Endothelial cell of umbilical vein (primary cell): ENCODE measurements at regions not wholly inside any gene's neighbourhood (a gene's known extent, or its start where the extent isn't known, plus 50 kb on each side); places are given as distances from the start of the nearest gene placed in this dataset.

Source experiments
- BruUV-seq: library from RNA; stranded (reverse); fragments of 400-500 nt; replicated peaks from 2 replicates; lab custom pipeline; 2021; lab: Mats Ljungman, UMichigan
- CTCF ChIA-PET: fragments of 300-600, 350-600 bp; sonication (Branson Sonifier 250); formaldehyde crosslinking; loops from one replicate; lab custom pipeline; 2021; ENCODE audit warnings: antibody characterized with exemption, inconsistent platforms; lab: Charles Lee
- POLR2A ChIA-PET: fragments of 300-600, 350-600 bp; sonication (Branson Sonifier 250); formaldehyde crosslinking; loops from one replicate; lab custom pipeline; 2021; ENCODE audit warnings: antibody characterized with exemption, inconsistent platforms; lab: Charles Lee
- DNase-seq: peaks from one replicate; pipeline ENCODE4 v3.0.0-alpha.2; 2011; ENCODE audit warnings: low read depth, low spot score
- FAIRE-seq: peaks from 2 replicates; lab custom pipeline; 2011; peaks lifted over from hg19 to GRCh38; lab: Jason Lieb, UNC
- H2AFZ ChIP-seq: 2 replicates; pipeline ENCODE4 v1.6.0; 2012; ENCODE audit warnings: low read depth, low read length, control low read depth, inconsistent platforms
- H3K27ac ChIP-seq: 2 replicates; pipeline ENCODE4 v1.5.1; 2011; ENCODE audit warnings: low read depth, mild to moderate bottlenecking, control low read depth, low read length, moderate library complexity; ENCODE audit not compliant: insufficient read depth
- H3K27me3 ChIP-seq, 2 experiments: 2 replicates each; pipeline versions ENCODE4 v1.6.0 to v1.6.1; 2011; ENCODE audit warnings: low read length in 2 of 2, mixed read lengths in 1 of 2; ENCODE audit not compliant: control insufficient read depth in 2 of 2, insufficient read depth in 2 of 2
- H3K36me3 ChIP-seq, 2 experiments: 2 replicates in 1 of 2; 3 replicates in 1 of 2; pipeline ENCODE4 v1.5.1; 2011; ENCODE audit warnings: low read length in 2 of 2, mild to moderate bottlenecking in 1 of 2, moderate library complexity in 1 of 2; ENCODE audit not compliant: control insufficient read depth in 2 of 2, insufficient read depth in 2 of 2; ENCODE audit errors: extremely low read depth in 1 of 2
- H3K4me1 ChIP-seq: 3 replicates; pipeline ENCODE4 v1.5.1; 2011; ENCODE audit warnings: mild to moderate bottlenecking, low read length; ENCODE audit not compliant: control insufficient read depth, insufficient read depth; ENCODE audit errors: extremely low read depth
- H3K4me2 ChIP-seq: 2 replicates; pipeline ENCODE4 v1.6.1; 2011; ENCODE audit warnings: low read length, control low read depth, mixed read lengths; ENCODE audit not compliant: insufficient read depth
- H3K4me3 ChIP-seq, 3 experiments: fragments of 200-600 bp in 1 of 3; sonication (generic), shearing (Covaris generic) in 1 of 3; replicated peaks in 1 of 3; 2 replicates each; pipeline ENCODE4 v1.5.1; 2011 to 2016; ENCODE audit warnings: control low read depth in 3 of 3, low read length in 3 of 3, mild to moderate bottlenecking in 2 of 3, inconsistent platforms in 1 of 3, low read depth in 1 of 3, moderate library complexity in 1 of 3; ENCODE audit not compliant: insufficient read depth in 1 of 3
- H3K79me2 ChIP-seq: 2 replicates; pipeline ENCODE4 v1.6.0; 2012; ENCODE audit warnings: low read length, inconsistent platforms; ENCODE audit not compliant: control insufficient read depth, insufficient read depth
- H3K9ac ChIP-seq: replicated peaks from 2 replicates; pipeline ENCODE3; 2011; ENCODE audit warnings: low read length, control low read depth; ENCODE audit not compliant: insufficient read depth; ENCODE audit errors: extremely low read depth
- H3K9me1 ChIP-seq: replicated peaks from 3 replicates; pipeline ENCODE4 v1.6.0; 2011; ENCODE audit warnings: mild to moderate bottlenecking, low read length; ENCODE audit not compliant: control insufficient read depth, insufficient read depth; ENCODE audit errors: extremely low read depth
- H3K9me3 ChIP-seq: replicated peaks from 2 replicates; pipeline ENCODE4 v1.5.1; 2012; ENCODE audit warnings: low read length, inconsistent platforms; ENCODE audit not compliant: control insufficient read depth, insufficient read depth
- H4K20me1 ChIP-seq: replicated peaks from 2 replicates; pipeline ENCODE3; 2011; ENCODE audit warnings: mild to moderate bottlenecking, low read length; ENCODE audit not compliant: control insufficient read depth, insufficient read depth; ENCODE audit errors: extremely low read depth
- CTCF ChIP-seq, 2 donors: IDR thresholded peaks; 1 replicate in 1 of 2; 2 replicates in 1 of 2; pipeline ENCODE4 v1.5.1; 2011; ENCODE audit warnings: low read length in 2 of 2, mild to moderate bottlenecking in 2 of 2, moderate library complexity in 2 of 2, control low read depth in 1 of 2, inconsistent platforms in 1 of 2, low read depth in 1 of 2; ENCODE audit not compliant: insufficient read depth in 1 of 2; ENCODE audit errors: extremely low read depth in 1 of 2
- EZH2 ChIP-seq: IDR thresholded peaks from 2 replicates; pipeline ENCODE4 v1.6.1; 2012; ENCODE audit warnings: borderline replicate concordance, low read depth, mild to moderate bottlenecking, moderate library complexity, low read length, inconsistent platforms; ENCODE audit not compliant: severe bottlenecking
- FOS ChIP-seq: IDR thresholded peaks from 2 replicates; pipeline ENCODE4 v1.6.1; 2011; ENCODE audit warnings: mild to moderate bottlenecking, low read length, moderate library complexity, borderline replicate concordance; ENCODE audit not compliant: insufficient read depth
- GATA2 ChIP-seq: IDR thresholded peaks from 2 replicates; pipeline ENCODE4 v1.7.0; 2011; ENCODE audit warnings: low read depth, mild to moderate bottlenecking, moderate library complexity, mixed read lengths, low read length; ENCODE audit not compliant: insufficient read length, insufficient read depth
- JUN ChIP-seq: IDR thresholded peaks from 2 replicates; pipeline ENCODE4 v1.6.1; 2011; ENCODE audit warnings: borderline replicate concordance, low read depth; ENCODE audit not compliant: insufficient read length, insufficient read depth
- MAX ChIP-seq: IDR thresholded peaks from 2 replicates; pipeline ENCODE4 v1.6.1; 2011; ENCODE audit not compliant: insufficient read depth, insufficient read length
- MYC ChIP-seq: IDR thresholded peaks from one replicate; pipeline ENCODE4 v1.6.1; 2011; ENCODE audit warnings: mild to moderate bottlenecking, low read depth, low read length
- POLR2A ChIP-seq: IDR thresholded peaks from 2 replicates; pipeline ENCODE4 v1.6.1; 2012; ENCODE audit warnings: low read depth, mild to moderate bottlenecking, control low read depth, low read length
- POLR2AphosphoS5 ChIP-seq: IDR thresholded peaks from 2 replicates; pipeline ENCODE4 v1.6.1; 2012; ENCODE audit warnings: low read depth, mild to moderate bottlenecking, control low read depth, low read length, moderate library complexity; ENCODE audit not compliant: insufficient read depth
- dilution Hi-C: fragments of 300-500 bp; cut with MboI; formaldehyde crosslinking; loops from one replicate; pipeline ENCODE4 v1.15.0; 2019; ENCODE audit warnings: low sequenced_read_pairs; ENCODE audit not compliant: extremely low pct_ligation_motif_present
- intact Hi-C: fragments of 100-400 bp; cut with micrococcal nuclease; formaldehyde crosslinking; loops from one replicate; pipeline ENCODE4 v1.10.0; 2022

DNA sequence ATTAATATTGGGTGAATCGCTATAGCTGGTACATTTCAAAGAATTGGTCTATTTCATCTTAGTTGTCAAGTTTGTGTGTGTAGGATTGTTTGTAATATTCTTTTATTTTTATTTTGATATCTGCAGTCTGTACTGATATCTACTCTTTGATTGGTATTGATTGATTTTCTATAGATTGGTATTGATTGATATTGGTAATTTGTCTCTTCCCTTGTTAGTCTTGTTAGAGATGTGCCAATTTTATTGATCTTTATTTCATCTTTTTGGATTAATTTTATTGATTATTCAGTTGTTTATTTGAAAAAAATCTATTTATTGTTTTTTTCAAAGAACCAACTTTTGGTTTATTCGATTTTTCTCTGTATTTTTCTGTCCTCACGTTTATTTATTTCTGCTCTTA lies 61.4 kb downstream of the TM2D3 start:
- dilution Hi-C loops: no loop called here
- Histone ChIP-seq H3K4me3 (no peak overlapping the region), H3K4me2 (no peak overlapping the region), H3K9me1 (no peaks in the 10 kb centered on the region), H3K9ac (no peak overlapping the region), H2AFZ (no peak overlapping the region), H4K20me1 (no peaks in the 10 kb centered on the region), H3K27me3 (no peaks in the 10 kb centered on the region), H3K36me3 (no peaks in the 10 kb centered on the region), H3K79me2 (no peaks in the 10 kb centered on the region), H3K4me1 (no peaks in the 10 kb centered on the region), H3K27ac (no peak overlapping the region), H3K9me3 (no peaks in the 10 kb centered on the region)
- no TSS peak for BruUV-seq
- CTCF ChIA-PET: interaction anchor here (1.1 to 1.3 kb wide), 3 partner anchors 9 to 26 kb away, joined by 3 to 6 read pairs (median 3); no protein-coding TSS in a partner anchor
- no peak for FAIRE-seq
- intact Hi-C loops: no loop called here
- POLR2A ChIA-PET: no interaction called here
- DNase-seq: no peak
- TF ChIP-seq JUN (no peak), MAX (no peak), MYC (no peak), POLR2AphosphoS5 (no peak), CTCF (IDR thresholded peaks at IDR 0.05; ENCODE audit: extremely low read depth in 1 of 2, insufficient read depth in 1 of 2, low read depth in 1 of 2, low read length in 2 of 2) (no peak), POLR2A (no peak)

- intact Hi-C loops: no loop called here
- Histone ChIP-seq H3K4me3 (no peak overlapping the region), H3K27me3 (peaks cover 0 to 4% of the 10 kb centered on the region in 2 experiments), H4K20me1 (no peaks in the 10 kb centered on the region), H3K4me2 (no peak overlapping the region), H3K36me3 (no peaks in the 10 kb centered on the region), H3K9me1 (no peaks in the 10 kb centered on the region), H2AFZ (no peak overlapping the region), H3K9ac (no peak overlapping the region), H3K79me2 (no peaks in the 10 kb centered on the region), H3K9me3 (no peaks in the 10 kb centered on the region), H3K27ac (no peak overlapping the region), H3K4me1 (peaks cover 15% of the 10 kb centered on the region)
- TF ChIP-seq EZH2 (no peak), POLR2A (no peak), MAX (no peak), MYC (no peak), JUN (no peak), GATA2 (no peak), CTCF (IDR thresholded peaks at IDR 0.05; ENCODE audit: extremely low read depth in 1 of 2, insufficient read depth in 1 of 2, low read depth in 1 of 2, low read length in 2 of 2) (no peak), FOS (no peak), POLR2AphosphoS5 (no peak)
- ChIA-PET POLR2A (no interaction called here), CTCF (interaction anchor here (0.7 kb wide), 1 partner anchor 16 kb away, joined by 3 read pairs; no protein-coding TSS in a partner anchor)
- DNase-seq (no peak), FAIRE-seq (no peak)
- dilution Hi-C loops: no loop called here
- no TSS peak for BruUV-seq
Observed at GRCh38 chr15:101583284-101583683, 68.9 kb downstream of the TM2D3 start.
